Adrenal gland (tissue), 5 donors: ENCODE measurements at regions not wholly inside any gene's neighbourhood (a gene's known extent, or its start where the extent isn't known, plus 50 kb on each side); places are given as distances from the start of the nearest gene placed in this dataset.

ENCODE experiments used
- CTCF ChIP-seq, 6 experiments: fragments of 450-650 bp in 4 of 6; fragments of 200-600 bp in 2 of 6; sonication (generic) in 1 of 6; IDR thresholded peaks; 1 replicate in 5 of 6; 2 replicates in 1 of 6; pipeline versions ENCODE4 v1.5.1 to v1.8.0; 2016 to 2021; ENCODE audit warnings: antibody characterized with exemption in 6 of 6, mild to moderate bottlenecking in 2 of 6, moderate library complexity in 1 of 6
- POLR2A ChIP-seq, 2 donors: fragments of 450-650 bp; IDR thresholded peaks; one replicate each; pipeline ENCODE4 v1.6.1; 2017; ENCODE audit warnings: antibody characterized with exemption in 2 of 2, mild to moderate bottlenecking in 2 of 2, moderate library complexity in 1 of 2
- donor health status: DM: no; HTN: no; CAD: no.

GRCh38 chr5:98516701-98517100 lies 256.8 kb upstream of the RGMB start:
- TF ChIP-seq POLR2A (IDR thresholded peaks at IDR 0.05): no peak
- no peak for TF ChIP-seq CTCF (IDR thresholded peaks at IDR 0.05)
